Peyer's patch (tissue), 4 donors: ENCODE measurements at regions not wholly inside any gene's neighbourhood (a gene's known extent, or its start where the extent isn't known, plus 50 kb on each side); places are given as distances from the start of the nearest gene placed in this dataset.

Experiments
- POLR2A ChIP-seq, 2 donors: fragments of 450-650 bp; IDR thresholded peaks; one replicate each; pipeline ENCODE4 v1.5.1; 2017; ENCODE audit warnings: antibody characterized with exemption in 2 of 2, mild to moderate bottlenecking in 2 of 2, moderate library complexity in 2 of 2
- TF ChIP-seq, protein P1 (sequence below), 6 experiments: fragments of 450-650 bp in 4 of 6; fragments of 200-600 bp in 2 of 6; sonication (generic) in 1 of 6; IDR thresholded peaks; one replicate each; pipeline ENCODE4 v1.5.1; 2017 to 2019; ENCODE audit warnings: antibody characterized with exemption in 6 of 6, mild to moderate bottlenecking in 3 of 6, moderate library complexity in 1 of 6

DNA sequence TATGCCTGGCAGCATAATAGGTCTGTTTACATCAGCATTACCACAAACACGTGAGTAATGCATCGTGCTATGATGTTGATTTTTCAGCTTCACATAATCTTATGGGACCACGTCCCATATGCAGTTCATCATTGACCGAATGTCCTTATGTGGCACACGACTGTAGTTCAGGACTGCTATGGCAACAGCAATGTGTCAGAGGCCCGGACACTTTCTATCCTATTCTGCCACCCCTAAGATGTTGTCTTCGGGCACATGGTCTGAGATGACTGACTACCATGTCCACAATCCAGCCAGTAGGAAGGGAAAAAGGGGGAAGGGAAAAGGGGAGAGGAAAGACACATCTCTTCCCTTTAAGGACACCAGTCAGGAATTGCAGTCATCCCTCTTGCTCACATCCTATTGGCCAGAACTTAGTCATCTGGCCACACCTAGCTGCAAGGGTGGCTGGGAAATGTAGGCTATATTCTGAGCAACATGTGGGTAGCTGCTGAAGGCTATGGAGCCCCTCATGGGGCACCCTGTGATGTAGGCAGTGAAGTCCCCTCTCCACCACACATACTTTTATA is 196.0 kb upstream of the RBPJ start:
- TF ChIP-seq, protein P1, sequence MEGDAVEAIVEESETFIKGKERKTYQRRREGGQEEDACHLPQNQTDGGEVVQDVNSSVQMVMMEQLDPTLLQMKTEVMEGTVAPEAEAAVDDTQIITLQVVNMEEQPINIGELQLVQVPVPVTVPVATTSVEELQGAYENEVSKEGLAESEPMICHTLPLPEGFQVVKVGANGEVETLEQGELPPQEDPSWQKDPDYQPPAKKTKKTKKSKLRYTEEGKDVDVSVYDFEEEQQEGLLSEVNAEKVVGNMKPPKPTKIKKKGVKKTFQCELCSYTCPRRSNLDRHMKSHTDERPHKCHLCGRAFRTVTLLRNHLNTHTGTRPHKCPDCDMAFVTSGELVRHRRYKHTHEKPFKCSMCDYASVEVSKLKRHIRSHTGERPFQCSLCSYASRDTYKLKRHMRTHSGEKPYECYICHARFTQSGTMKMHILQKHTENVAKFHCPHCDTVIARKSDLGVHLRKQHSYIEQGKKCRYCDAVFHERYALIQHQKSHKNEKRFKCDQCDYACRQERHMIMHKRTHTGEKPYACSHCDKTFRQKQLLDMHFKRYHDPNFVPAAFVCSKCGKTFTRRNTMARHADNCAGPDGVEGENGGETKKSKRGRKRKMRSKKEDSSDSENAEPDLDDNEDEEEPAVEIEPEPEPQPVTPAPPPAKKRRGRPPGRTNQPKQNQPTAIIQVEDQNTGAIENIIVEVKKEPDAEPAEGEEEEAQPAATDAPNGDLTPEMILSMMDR (IDR thresholded peaks at IDR 0.05): no peak
- no peak for TF ChIP-seq POLR2A (IDR thresholded peaks at IDR 0.05)
